Activated T-cell treated with anti-CD3 and anti-CD28 coated beads, Interleukin-2, amount 50 U/mL, for 72 hours (primary cell): ENCODE measurements at regions not wholly inside any gene's neighbourhood (a gene's known extent, or its start where the extent isn't known, plus 50 kb on each side); places are given as distances from the start of the nearest gene placed in this dataset.
"Not testable (repeated sequence)": the region's sequence is repeated elsewhere in the genome, so short reads cannot be mapped to it uniquely, and the experiment has no call there.

Experiments
- ATAC-seq, 2 donors: fragments of 150-1000 bp; cut with Tn5 transposase; replicated peaks in 1 of 2; 2 replicates each; pipeline ENCODE4 v1.10.0; 2021; ENCODE audit warnings: moderate library complexity in 2 of 2, mild to moderate bottlenecking in 1 of 2
- DNase-seq, 2 donors: peaks; one replicate each; pipeline ENCODE4 v3.0.0; 2021 to 2022; ENCODE audit warnings: mixed read lengths in 1 of 2
- H3K27ac Mint-ChIP-seq: one replicate; pipeline ENCODE4 v1.8.0; 2022; ENCODE audit warnings: mild to moderate bottlenecking, moderate library complexity, mixed read lengths
- H3K27me3 Mint-ChIP-seq: one replicate; pipeline ENCODE4 v1.8.0; 2022; ENCODE audit warnings: low read depth, mixed read lengths
- H3K36me3 Mint-ChIP-seq, 2 donors: one replicate each; pipeline ENCODE4 v1.8.0; 2022; ENCODE audit warnings: mixed read lengths in 2 of 2, mild to moderate bottlenecking in 1 of 2; ENCODE audit not compliant: insufficient read depth in 2 of 2
- H3K4me1 Mint-ChIP-seq: one replicate; pipeline ENCODE4 v1.8.0; 2022; ENCODE audit warnings: low read depth, mixed read lengths
- H3K4me3 Mint-ChIP-seq, 2 donors: one replicate each; pipeline ENCODE4 v1.8.0; 2022; ENCODE audit warnings: mild to moderate bottlenecking in 2 of 2, mixed read lengths in 2 of 2, moderate library complexity in 2 of 2
- H3K9me3 Mint-ChIP-seq, 2 donors: one replicate each; pipeline ENCODE4 v1.8.0; 2022; ENCODE audit warnings: mixed read lengths in 2 of 2

DNA sequence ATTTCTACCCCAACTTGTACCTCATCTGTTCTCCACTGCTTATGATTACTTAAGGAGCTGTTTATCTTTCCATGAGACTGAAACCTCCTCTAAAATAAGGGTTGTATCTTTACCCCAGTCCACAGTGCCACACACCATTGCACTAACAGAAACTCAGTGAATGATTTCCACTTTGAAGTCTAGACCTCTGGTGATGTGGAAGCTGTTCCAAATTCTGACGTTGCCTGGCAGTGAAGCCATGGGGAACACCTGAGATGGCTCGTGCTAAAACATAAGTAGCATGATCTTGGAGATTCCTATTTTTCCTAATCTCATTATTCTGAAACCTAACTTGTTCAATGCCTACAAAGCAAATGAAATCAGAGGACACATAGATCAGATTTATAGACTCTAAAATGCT is 583.2 kb downstream of the EBF1 start:
- Mint-ChIP-seq H3K4me3 (no peak overlapping the region), H3K9me3 (no peaks in the 10 kb centered on the region), H3K27me3 (no peaks in the 10 kb centered on the region), H3K36me3 (no peaks in the 10 kb centered on the region), H3K27ac (no peak overlapping the region), H3K4me1 (peaks cover 33% of the 10 kb centered on the region)
- ATAC-seq, result no peak
- DNase-seq, result no peak

DNA sequence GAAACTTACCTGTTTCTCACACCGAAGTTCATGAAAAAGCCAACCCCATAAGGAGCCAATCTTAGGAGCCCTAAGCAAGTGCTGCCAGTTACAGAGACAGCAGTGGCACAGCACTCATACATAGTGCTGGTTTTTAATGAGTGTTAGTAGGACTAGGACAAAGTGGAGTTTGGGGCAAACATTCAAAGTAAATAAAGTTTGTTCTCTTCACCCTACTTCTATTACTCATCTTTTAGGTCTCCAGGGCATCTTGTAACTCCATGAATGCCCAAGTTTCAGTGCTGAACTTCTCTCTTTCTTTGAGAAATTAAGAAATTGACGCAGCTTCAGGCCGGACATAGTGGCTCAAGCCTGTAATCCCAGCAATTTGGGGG is 584.7 kb downstream of the EBF1 start:
- Mint-ChIP-seq H3K27me3 (no peaks in the 10 kb centered on the region), H3K9me3 (no peaks in the 10 kb centered on the region), H3K36me3 (no peaks in the 10 kb centered on the region), H3K4me1 (peaks cover 35% of the 10 kb centered on the region), H3K4me3 (no peak overlapping the region), H3K27ac (no peak overlapping the region)
- ATAC-seq, result no peak
- no peak for DNase-seq

DNA sequence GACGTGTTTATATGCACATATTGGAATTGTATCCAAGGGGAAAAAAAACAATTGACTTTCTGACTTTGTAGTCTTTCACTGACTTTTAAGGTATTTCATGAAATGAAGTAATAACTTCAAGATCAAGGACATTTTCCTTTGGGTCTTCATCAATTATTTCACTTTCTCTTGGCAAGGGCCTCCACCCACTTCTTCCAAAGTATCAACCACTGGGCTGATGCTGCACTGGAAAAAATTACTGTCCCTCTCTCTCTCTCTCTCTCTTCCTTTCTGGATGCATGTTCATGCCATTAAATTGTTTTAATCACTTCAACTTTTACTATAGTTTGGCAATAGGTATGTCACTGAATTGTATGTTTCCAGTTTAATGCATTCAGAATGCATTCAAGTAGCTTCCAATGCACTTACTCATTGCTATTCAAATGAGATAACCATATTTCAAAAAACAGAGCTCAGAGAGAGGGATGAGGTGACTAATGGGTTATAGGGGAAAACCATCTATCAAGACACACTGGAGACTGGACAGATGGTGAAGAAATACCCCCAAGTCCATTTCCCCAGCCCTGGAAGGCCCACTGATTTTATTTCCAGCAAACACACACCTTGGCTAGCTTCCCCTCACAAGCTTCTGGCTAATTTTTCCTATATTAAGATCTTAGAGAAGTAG is 585.3 kb downstream of the EBF1 start:
- ATAC-seq, result peak in 1 of 2 donors; percentile 34
- H3K27me3 Mint-ChIP-seq, result no peaks in the 10 kb centered on the region

DNA sequence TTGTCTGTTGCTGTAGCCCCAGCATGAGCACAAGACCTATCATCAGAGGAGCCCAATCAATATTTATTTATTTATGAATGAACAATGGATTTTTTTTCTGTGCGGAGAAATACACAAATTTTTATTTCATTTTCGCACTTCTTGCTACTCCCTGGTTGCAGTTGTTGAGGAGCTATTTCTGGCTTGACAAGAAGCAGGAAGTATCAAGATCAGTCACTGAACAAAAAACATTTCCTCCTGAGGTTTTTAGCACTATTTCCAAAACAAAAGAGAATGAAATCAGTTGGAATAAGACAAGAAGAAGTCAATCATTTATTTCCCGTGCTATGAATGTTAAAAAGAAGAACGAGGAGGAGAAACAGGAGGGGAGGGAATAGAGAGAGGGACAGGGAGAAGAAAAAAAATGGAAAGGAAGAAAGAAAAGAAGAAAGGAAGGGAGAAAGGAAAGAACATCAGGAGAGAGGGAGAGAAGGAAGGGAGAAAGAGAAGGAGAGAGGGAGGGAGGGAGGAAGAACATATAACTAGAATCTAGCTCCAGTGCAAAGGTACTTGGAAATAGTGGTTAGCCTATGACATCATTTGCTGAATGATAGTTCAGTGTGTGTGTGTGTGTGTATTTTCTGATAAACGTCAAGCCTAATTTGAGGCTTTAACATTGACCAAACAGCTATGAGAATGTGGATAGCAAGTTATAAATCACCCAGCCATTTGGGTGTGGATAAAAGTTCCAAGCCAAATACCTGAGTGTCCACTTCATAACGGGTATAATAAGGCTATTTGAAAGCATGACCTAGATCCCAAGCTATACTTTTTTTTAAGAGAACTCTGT is 586.0 kb downstream of the EBF1 start:
- no peaks in the 10 kb centered on the region for H3K36me3 Mint-ChIP-seq
- peak overlapping the region; percentile 62 to 69 for H3K4me3 Mint-ChIP-seq
- H3K4me1 Mint-ChIP-seq, result peaks cover 35% of the 10 kb centered on the region
- no peaks in the 10 kb centered on the region for H3K9me3 Mint-ChIP-seq
- ATAC-seq (no peak), DNase-seq (no peak)
- no peaks in the 10 kb centered on the region for H3K27me3 Mint-ChIP-seq
- peak overlapping the region; percentile 36 for H3K27ac Mint-ChIP-seq

More for the DNA sequence above, 585.3 kb downstream of the EBF1 start:
- Mint-ChIP-seq H3K4me3 (peak overlapping the region in 1 of 2 donors; percentile 32), H3K36me3 (no peaks in the 10 kb centered on the region), H3K27ac (peak overlapping the region; percentile 43), H3K9me3 (no peaks in the 10 kb centered on the region), H3K4me1 (peaks cover 35% of the 10 kb centered on the region)
- no peak for DNase-seq

DNA sequence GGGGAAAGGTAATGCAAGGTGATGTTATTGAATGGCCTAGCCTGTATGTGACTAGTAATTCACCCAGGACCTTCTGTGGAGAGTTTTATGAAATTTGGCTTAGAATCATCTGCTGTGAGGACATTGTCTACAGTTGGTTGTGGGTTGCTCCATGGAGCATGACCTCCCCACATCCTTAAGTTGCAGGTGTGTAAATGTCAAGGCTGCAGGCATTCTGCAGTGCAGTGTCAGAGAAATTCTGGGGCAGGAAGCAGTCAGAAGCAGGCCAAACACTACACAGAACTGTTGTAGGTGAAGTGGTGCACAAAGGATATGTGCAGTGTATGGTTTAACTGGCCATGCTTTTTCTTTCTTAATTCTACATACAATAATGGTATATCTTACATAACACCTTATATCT is 588.3 kb downstream of the EBF1 start:
- Mint-ChIP-seq H3K9me3 (peaks cover under 1 to 2% of the 10 kb centered on the region in 2 donors), H3K4me3 (no peak overlapping the region), H3K27ac (no peak overlapping the region), H3K27me3 (no peaks in the 10 kb centered on the region), H3K4me1 (peaks cover 35% of the 10 kb centered on the region), H3K36me3 (peaks cover 0 to 2% of the 10 kb centered on the region in 2 donors)
- ATAC-seq, result no peak
- no peak for DNase-seq

DNA sequence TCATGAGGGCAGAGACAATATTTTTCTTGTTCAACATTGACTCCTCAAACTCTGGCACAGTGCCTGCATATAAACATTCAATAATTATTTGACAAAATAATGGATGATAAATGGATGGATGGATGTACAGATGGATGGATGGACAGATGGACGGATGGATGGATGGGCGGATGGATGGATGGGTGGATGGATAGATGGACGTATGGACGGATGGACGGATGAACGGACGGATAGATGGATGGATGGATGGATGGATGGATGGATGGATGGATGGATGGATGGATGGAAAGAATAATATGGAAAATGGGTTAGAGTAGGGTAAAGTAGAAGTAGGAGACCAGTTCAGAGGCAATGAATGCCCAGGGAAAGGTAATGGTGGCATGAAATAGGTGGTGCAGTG is 589.2 kb downstream of the EBF1 start:
- DNase-seq (no peak), ATAC-seq (no peak)
- Mint-ChIP-seq H3K36me3 (peaks cover 4% of the 10 kb centered on the region in 2 donors), H3K9me3 (peaks cover 4 to 6% of the 10 kb centered on the region in 2 donors), H3K4me1 (peaks cover 35% of the 10 kb centered on the region), H3K27me3 (no peaks in the 10 kb centered on the region), H3K4me3 (no peak overlapping the region), H3K27ac (peak overlapping the region; percentile 58)

DNA sequence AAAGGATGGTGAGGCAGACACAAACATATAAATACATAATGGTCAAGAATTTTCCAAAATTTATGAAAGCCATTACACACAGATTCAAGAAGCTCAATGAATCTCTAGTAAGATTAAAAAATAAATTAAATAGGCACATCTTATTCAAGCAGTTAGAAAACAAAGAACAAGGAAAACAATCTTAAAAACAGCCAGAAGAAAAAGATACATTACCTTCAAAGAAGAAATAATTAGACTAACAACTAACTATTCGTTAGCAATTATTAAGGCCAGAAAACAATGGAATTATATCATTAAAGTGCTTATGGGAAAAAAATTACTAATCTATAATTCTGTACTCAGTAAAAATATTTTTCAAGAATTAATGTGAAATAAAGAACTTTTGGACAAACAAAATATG is 593.1 kb downstream of the EBF1 start:
- peaks cover 7% of the 10 kb centered on the region in 2 donors for H3K36me3 Mint-ChIP-seq

DNA sequence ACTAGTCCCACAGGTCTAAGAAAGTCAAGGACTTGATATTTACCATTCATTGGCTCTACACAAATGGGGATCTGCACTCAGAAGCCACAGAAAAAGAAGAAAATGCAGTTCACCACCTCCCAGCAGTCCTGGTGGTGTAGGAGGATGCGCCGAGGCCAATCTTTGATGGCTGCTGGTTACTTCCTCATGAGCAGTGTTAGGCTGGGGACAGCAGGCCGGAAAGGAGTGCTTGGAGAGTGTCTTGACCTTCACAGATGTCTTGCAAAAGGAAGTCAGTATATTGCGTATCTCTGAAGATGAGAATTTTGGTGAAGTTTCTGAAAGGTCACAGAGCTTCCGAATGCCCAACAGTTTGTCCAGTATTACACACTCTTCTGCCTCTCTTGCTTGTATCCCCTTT is 597.0 kb downstream of the EBF1 start:
- Mint-ChIP-seq H3K27me3 (no peaks in the 10 kb centered on the region), H3K4me1 (no peaks in the 10 kb centered on the region), H3K4me3 (no peak overlapping the region), H3K36me3 (peaks cover 7% of the 10 kb centered on the region in 2 donors), H3K9me3 (peaks cover 9 to 11% of the 10 kb centered on the region in 2 donors), H3K27ac (no peak overlapping the region)
- ATAC-seq (no peak), DNase-seq (no peak)

More for the DNA sequence above, 593.1 kb downstream of the EBF1 start:
- Mint-ChIP-seq H3K4me3 (no peak overlapping the region), H3K27me3 (no peaks in the 10 kb centered on the region), H3K4me1 (peaks cover 4% of the 10 kb centered on the region), H3K27ac (no peak overlapping the region), H3K9me3 (peaks cover 9 to 11% of the 10 kb centered on the region in 2 donors)
- ATAC-seq (no peak), DNase-seq (no peak)

DNA sequence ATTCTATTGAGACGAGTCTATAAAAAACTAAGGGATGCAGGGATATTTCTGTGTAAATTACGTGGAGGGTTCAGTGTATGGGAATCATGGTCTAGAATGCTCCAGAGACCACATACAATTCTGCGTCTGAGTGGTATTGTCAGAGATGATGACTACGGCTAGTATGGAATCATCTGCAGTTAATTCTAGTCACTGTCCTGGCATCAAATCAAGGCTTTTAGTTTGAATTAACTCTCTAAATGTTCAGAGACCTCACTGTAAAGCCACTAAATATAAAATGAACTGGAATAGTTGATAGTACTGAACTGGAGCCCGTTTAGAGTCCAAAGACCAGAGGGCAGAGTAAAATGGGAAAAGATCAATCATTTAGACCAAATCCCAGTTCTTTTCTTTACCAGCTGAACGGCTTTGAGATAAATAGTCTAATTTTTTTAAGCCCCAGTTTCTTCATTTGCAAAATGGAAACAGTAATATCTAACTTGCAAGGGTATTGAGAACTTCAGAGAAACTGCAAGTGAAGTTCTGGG is 599.8 kb downstream of the EBF1 start:
- Mint-ChIP-seq H3K36me3 (peaks cover 0 to 2% of the 10 kb centered on the region in 2 donors), H3K4me3 (no peak overlapping the region), H3K4me1 (no peaks in the 10 kb centered on the region), H3K27me3 (no peaks in the 10 kb centered on the region), H3K9me3 (peaks cover under 1% of the 10 kb centered on the region in 2 donors), H3K27ac (no peak overlapping the region)
- ATAC-seq (no peak), DNase-seq (no peak)

DNA sequence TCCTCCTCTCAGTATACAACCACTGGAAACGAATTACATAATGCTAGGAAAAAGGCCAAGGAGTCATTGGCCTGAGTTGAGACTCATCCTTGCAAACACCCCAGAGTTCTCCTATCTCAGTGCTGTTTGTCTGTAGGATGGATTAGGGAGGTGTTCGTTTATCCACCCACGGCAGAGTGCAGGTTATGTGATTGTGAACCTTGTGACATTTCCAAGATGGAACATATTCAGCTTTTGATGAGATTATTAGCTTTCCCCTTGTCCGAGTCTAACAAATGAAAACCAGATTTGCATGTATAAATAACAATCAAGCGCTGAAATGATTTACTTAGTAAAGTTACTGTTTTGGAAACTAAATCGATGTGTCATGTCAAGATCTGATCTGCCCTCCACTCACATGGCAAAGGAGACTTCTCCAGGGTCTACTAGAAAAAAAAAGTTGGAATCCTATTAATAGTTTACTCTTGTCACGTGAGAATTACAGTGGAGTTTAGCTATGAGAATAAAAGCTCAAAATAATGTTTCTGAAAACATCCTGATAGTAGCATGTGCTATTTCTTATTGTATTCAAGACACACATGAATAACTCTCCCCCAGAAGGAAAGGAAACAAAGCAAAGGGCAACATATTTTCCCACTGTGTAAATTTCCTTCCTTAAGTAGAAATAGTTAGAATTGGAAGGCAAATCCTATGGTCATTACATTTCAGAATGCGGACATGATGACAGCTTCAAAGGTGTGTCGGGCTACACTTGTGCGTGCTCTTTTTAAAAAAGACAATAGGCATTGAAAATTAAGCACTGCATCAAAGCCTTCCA is 600.4 kb downstream of the EBF1 start:
- no peak for DNase-seq
- H3K27me3 Mint-ChIP-seq, result no peaks in the 10 kb centered on the region
- no peak overlapping the region for H3K4me3 Mint-ChIP-seq
- no peak for ATAC-seq
- H3K36me3 Mint-ChIP-seq, result no peaks in the 10 kb centered on the region
- H3K9me3 Mint-ChIP-seq, result no peaks in the 10 kb centered on the region
- H3K27ac Mint-ChIP-seq, result no peak overlapping the region
- H3K4me1 Mint-ChIP-seq, result no peaks in the 10 kb centered on the region

DNA sequence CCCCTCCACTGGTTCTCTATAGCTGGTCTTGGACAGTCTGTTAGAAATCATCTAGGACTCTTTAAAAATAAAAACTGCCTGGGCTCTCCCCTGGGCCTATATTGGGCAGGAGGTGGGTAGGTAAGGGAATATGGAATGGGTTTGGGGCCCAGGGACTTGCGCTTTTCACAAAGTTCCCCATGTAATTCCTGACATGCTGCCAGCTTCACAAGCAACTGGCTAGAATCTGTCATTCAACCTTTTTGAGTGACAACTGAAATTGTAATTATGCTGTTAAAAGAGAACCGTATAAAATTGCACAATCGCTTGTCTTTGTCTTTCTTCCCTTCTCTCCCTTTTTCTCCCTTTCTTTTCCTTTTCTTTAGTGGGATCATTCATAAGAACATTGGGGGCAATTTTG is 603.1 kb downstream of the EBF1 start:
- Mint-ChIP-seq H3K27me3 (no peaks in the 10 kb centered on the region), H3K4me1 (no peaks in the 10 kb centered on the region), H3K4me3 (no peak overlapping the region), H3K27ac (no peak overlapping the region), H3K36me3 (no peaks in the 10 kb centered on the region), H3K9me3 (peaks cover 0 to 2% of the 10 kb centered on the region in 2 donors)
- ATAC-seq (no peak), DNase-seq (no peak)

DNA sequence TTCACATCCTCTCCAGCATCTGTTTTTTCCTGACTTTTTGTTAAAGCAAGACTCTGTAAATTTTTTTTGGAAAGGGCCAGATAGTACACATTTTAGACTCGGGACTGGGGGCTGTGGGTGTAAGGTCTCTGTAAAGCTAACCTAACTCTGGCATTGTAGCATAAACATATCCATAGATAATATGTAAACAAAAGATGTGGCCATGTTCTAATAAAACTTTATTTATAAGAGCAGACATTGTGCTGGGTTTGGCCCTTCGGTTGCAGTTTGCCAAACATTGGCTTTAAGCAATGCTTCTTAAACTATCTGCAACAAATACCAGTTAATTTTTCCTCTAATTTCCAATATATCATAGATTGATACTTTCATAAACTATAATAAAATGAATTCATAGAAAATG is 605.2 kb downstream of the EBF1 start:
- Mint-ChIP-seq H3K27me3 (no peaks in the 10 kb centered on the region), H3K27ac (no peak overlapping the region), H3K36me3 (no peaks in the 10 kb centered on the region), H3K4me3 (no peak overlapping the region), H3K4me1 (no peaks in the 10 kb centered on the region), H3K9me3 (peaks cover 0 to 2% of the 10 kb centered on the region in 2 donors)
- no peak for DNase-seq
- ATAC-seq, result no peak

DNA sequence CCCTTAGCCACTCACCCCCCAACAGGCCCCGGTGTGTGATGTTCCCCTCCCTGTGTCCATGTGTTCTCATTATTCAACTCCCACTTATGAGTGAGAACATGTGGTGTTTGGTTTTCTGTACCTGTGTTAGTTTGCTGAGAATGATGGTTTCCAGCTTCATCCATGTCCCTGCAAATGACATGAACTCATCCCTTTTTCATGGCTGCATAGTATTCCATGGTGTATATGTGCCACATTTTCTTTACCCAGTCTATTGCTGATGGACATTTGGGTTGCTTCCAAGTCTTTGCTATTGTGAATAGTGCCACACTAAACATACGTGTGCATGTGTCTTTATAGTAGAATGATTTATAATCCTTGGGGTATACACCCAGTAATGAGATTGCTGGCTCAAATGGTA is 605.7 kb downstream of the EBF1 start:
- H3K27me3 Mint-ChIP-seq, H3K36me3 Mint-ChIP-seq: not testable (repeated sequence)

More for the DNA sequence above, 605.7 kb downstream of the EBF1 start:
- not testable (repeated sequence) for ATAC-seq, H3K4me3 Mint-ChIP-seq, H3K27ac Mint-ChIP-seq, H3K9me3 Mint-ChIP-seq, H3K4me1 Mint-ChIP-seq, DNase-seq
